ENCODE measurements at regions not wholly inside any gene's neighbourhood (a gene's known extent, or its start where the extent isn't known, plus 50 kb on each side); places are given as distances from the start of the nearest gene placed in this dataset.
"Not testable (repeated sequence)": the region's sequence is repeated elsewhere in the genome, so short reads cannot be mapped to it uniquely, and the experiment has no call there.

DNA sequence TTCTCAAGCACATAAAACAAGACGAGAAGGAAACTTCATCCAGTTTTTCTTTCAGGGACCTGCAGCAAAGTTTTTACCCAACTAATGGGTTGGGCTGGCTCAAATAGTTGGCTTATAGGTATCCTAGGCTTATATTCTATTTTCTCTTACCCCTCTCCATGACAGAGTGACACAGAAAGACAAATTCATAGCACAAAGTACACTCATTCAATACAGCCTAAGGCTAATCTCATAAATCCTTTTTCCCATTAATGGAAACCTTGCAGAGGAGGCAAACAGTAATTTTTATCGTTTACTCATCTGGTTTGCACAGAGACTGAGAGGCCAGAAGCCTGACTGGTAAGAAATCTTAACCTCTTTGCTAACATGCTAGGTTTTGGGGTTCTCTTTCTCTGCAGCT is 1589.9 kb downstream of the SLITRK1 start:
- no peak for DNase-seq

DNA sequence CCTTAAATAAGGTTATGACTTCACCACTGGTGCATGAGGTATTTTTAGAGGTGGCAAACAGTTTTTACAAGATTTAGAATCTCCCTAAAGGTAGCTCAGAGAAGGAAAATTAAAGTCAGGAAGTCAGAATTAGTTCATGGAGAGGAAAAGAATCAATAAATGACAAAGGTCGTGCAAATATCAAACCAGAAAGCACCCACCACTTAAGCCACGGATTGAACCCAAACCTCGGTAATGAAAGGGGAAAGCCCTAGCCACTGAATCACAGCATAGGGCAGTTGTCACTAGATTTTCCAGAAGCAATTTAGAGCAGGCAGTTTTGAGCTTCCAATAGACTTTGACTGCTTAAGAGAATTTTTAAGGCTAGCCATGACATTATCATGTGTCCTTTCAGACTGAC is 1590.4 kb downstream of the SLITRK1 start:
- DNase-seq, result no peak

DNA sequence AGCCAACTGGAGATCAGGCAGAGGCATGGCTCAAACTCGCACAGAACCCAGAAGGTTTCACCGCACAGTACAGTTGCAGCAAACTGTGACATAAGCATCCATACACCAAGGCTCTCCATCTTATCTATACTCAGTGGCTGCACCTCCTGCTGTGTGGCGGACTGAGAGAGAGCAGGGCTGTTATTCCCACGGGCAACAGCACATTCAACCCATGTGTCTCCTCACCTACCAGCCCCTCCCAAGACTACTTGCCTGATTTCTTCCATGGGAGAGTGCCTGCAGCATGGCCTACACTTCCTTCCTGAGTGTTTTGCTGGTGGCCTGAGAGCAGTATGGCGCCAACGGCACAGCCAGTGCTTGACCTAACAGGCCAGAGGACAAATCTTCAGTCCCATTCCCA is 1606.6 kb downstream of the SLITRK1 start:
- DNase-seq, result no peak

DNA sequence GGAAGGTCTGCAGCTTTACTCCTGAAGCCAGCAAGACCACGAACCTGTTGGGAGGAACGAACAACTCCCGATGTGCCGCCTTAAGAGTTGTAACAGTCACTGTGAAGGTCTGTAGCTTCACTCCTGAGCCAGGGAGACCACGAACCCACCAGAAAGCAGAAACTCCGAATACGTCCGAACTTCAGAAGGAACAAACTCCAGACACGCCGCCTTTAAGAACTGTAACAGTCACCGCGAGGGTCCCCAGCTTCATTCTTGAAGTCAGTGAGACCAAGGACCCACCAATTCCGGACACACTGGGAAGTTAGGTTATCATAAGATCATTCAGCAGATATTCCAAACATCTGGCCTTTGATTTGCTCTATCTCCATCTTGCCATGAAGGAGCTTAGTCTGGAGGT is 1623.0 kb downstream of the SLITRK1 start:
- no peak for DNase-seq

DNA sequence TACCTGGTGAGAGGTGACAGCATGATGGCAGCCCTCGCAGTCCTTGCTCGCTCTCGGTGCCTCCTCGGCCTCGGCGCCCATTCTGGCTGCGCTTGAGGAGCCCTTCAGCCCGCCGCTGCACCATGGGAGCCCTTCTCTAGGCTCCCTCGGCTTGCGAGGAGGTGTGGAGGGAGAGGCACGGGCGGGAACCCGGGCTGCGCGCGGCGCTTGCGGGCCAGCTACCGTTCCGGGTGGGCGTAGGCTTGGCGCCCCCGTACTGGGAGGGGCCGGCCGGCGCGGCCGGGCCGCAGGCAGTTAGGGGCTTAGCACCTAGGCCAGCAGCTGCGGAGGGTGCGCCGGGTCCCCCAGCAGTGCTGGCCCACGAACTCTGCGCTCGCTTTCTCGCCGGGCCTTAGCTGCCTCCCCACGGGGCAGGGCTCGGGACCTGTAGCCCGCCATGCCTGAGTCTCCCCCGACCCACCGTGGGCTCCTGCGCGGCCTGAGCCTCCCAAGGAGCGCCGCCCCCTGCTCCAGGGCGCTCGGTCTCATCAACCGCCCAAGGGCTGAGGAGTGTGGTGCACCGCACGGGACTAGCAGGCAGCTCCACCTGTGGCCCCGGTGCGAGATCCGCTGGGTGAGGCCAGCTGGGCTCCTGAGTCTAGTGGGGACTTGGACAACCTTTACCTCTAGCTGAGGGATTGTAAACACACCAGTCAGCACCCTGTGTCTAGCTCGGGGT is 1624.3 kb downstream of the SLITRK1 start:
- no peak for DNase-seq

DNA sequence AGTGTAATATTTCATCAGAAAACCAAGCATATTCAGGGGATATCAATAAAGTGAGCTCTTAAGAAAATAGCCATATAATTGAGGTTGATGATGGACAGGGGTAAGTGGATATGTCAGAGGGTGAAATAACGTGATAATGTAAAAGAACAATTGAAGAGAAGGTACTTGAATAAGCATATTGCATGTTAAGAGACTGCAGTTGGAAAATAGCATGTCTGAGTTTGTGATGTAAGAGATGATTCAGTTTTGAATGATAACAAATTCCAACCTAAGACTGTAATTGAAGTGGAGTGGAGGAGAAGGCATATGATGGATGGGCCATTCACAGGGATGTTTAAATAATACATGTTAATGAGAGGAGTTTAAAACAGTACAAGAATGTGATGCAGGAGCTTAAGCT is 1633.5 kb downstream of the SLITRK1 start:
- no peak for DNase-seq

DNA sequence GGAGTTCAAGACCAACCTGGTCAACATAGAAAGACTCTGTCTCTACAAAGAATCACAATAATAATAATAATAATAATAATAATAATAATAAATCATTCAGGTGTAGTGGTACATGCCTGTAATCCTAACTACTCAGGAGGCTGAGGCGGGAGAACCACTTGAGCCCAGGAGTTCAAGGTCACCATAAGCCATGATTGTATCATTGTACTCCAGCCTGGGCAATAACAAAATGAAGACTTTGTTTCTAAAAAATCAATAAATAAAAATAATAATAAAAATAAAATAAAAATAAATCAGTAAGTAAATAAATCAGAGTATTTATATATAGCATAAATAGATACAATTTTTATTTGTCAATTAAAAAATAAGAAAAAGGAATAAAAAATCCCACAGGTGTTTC is 1636.4 kb downstream of the SLITRK1 start:
- no peak for DNase-seq

DNA sequence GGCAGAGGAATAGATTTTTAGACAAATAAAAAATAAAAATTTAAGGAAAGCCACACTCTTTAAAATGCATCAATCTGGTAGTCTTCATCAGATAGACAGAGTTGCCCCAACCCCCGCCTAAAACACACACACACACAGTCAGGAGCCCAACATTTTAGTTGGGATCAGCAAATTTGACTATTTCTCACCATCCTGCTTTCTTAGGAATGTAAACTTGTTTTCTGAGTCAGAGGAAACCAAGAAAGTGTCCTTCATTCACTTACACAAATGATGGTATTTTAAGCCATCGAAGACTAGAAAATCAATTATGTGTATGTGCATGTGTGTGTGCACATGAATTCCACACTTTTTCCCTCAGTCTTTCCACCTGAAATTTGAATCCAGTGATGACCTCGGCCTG is 1657.5 kb downstream of the SLITRK1 start:
- DNase-seq, result no peak

DNA sequence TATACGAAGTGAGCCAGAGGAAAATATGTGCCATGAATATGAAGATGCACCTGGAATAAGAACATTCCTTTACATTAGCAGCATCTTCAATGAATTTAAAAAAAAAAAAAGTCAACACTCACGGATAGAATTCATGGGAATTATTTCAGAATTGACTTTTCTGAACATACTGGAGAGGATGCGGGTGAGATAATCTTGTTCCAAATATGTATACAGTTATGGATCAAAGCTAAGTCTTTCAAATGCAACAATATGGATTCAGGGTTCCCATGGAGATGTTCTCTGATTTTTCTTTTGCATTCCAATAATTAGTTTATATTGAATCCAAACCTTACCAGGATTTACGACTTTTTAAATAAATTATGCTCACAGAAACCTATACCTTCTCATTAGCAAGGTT is 1660.7 kb downstream of the SLITRK1 start:
- DNase-seq, result no peak

DNA sequence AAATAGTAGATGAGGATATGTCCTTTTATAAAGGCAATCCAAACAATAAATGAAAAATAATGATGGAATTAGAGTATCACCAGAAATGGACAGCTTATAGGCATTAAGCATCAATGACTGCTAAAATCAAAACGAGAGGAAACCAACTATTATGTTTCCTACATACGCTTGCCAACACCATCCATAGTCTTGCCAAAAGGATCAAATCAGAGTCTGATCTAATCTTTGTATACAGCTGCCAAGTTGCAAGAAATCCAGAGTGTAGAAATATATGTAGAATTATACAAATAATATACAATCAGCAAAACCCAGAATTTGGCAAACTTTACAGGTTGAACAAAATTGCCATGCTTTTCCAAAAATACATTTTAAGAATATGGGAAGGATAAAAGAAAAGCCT is 1661.6 kb downstream of the SLITRK1 start:
- DNase-seq, result no peak

DNA sequence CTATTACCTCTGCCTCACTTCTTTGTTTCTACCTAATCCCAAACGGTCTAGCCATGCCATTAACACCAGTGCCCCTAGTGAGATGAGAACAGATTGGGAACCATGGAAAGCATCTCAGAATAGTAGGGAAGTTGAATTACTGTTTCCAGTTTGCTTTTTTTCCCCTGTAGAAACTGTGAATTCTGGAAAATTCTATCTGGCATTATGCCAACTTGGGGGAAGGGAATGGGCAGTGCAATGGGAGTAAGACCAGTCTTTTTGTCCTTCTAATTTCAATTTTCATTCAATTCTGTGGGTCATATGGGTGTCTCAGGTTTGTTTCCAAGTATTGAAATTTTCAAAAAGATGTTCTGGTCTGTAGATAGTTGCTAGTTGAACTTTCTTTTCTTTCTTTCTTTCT is 1666.1 kb downstream of the SLITRK1 start:
- DNase-seq, result no peak

DNA sequence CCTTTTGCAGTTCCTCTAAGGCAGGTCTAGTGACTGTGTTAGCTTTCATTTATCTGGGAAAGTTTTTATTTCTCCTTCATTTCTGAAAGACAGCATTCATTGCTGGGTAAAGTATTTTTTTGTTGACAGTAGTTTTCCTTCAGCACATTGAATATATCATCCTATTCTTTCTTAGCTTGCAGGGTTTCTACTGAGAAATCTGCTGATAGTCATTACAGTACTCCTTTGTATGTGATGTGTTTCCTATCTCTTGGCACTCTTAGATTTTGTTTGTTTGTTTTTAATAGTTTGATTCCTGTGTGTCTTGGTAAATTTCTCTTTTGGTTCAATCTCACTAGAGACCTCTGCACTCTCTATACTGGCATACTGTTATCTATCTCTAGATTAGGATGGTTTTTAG is 1667.9 kb downstream of the SLITRK1 start:
- no peak for DNase-seq

DNA sequence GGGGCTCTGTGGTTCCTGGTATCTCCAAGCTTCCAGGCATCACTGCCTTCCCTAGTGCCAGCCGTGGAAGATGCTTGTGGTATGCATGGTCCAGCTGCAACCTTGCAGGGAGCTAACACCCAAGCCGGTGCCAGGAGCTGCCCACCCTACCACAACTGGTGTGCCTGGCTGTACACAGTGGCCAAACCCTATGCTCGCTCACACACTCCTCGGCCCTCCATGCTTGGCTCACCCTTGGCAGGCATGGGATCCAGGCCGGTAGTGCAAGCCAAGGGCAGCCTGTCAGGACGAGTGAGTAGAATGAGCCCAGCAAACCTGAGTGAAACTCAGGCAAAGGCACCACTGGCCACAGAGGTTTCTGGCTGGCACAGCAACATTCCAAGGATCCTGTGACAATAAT is 1676.0 kb downstream of the SLITRK1 start:
- no peak for DNase-seq

DNA sequence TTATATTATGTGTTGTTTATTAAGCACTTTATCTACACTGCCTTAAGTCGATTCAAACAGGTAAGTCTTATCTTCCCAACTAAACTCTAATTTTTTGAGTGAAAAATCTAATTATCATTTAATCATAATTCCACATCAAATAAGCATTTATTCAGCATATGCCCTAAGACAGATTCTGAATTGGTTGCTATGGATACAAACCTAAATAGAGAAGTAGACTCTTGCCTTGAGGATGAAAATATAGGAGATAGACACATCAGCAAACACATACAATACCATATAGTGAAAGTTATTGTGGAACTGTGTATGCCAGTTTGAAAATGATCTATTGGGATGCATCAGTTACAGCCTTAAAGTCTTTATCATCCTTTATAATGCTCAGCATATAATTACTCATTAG is 1679.9 kb downstream of the SLITRK1 start:
- no peak for DNase-seq

DNA sequence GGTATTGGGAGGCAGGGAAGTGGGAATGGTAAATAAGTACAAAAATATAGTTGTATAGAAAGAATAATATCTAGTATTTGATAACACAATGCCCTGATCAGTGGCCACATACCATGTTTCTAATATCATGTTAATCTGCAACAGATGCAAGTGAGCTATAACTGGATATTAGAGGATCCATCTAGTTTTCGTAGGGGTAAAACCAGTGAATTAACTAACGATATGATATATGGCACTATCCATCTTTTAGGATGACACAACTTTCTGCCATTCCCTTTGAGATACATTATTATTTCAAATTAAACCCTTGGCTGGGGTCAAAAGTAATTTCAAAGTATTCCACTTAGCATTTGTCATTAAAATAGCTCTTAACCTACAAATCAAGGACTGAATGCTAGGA is 1686.2 kb downstream of the SLITRK1 start:
- no peak for DNase-seq

DNA sequence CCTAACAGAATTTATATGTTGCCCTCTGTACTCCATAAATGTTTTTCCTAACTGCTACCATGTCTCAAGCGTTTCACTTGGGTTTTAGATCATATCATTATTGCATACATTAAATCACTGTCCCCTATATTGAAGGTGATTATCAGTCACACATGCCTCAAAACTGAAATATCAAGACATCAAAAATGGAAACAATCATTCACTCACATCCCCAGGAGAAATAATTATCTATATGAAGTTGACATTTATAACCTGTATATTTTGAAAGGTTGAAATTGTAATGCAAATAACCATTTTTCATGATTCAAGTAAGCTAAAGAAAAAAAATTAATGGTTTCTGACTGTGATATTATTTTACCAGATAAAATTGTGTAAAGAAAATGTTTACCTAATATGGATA is 1695.0 kb downstream of the SLITRK1 start:
- no peak for DNase-seq

DNA sequence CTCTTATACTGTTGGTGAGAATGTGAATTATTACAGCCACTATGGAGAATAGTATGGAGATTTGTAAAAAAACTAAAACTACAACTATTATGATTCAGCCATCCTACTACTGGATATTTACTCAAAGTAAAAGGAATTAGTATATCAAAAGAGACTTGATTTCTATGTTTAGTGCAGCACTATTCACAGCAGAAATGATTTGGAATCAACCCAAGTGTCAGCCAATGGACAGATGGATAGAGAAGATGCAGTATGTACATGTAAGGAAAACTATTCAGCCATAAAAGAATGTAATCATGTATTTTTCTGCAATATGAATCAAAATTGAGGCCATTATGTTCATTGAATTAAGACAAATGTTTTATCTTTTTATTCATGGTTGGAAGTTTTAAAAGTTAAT is 1705.5 kb downstream of the SLITRK1 start:
- DNase-seq, result no peak

DNA sequence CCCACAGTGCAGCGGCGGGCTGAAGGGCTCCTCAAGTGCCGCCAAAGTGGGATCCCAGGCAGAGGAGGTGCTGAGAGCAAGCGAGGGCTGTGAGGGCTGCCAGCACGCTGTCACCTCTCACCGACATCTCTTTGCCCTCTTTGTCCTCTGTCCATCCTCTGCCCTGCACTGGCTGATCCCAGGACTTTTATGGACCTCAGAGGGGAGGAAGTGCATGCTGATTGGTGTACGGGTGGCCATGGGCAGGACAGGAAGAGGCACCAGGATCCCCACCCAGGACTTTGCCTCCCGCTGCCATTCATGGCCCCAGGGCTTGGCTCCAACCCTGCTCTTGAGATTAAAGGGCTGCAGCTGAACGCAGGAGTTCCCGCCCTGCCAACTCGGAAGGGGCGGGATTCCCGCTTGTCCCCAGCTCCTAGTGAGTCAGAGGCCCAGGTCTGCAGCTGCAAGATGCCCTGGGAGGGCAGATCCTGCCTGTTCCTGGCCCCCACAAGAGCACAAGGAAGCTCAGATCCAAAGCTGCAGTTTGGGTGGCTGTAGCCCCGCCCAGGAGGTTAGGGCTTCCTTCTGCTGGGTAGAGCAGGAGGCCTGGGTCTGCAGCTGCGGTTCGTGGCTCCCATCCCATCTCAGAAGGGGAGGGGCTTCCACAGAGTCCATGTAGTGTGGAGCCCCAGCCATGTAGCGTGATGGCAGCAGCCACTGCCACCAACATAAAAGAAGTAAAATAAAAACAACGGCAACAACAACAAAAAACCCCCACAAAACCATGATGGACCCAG is 1716.7 kb downstream of the SLITRK1 start:
- no peak for DNase-seq

DNA sequence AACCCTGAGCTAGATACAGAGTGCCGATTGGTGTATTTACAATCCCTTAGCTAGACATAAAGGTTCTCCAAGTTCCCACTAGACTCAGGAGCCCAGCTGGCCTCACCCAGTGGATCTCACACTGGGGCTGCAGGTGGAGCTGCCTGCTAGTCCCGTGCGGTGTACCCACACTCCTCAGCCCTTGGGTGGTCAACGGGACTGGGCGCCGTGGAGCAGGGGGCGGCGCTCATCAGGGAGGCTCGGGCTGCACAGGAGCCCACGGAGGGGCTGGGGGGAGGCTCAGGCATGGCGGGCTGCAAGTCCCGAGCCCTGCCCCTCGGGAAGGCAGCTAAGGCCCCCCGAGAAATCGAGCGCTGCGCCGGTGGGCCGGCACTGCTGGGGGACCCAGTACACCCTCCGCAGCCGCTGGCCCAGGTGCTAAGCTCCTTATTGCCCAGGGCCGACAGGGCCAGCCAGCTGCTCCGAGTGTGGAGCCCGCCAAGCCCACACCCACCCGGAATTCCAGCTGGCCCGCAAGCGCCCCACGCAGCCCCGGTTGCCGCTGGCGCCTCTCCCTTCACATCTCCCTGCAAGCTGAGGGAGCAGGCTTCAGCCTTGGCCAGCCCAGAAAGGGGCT is 1717.4 kb downstream of the SLITRK1 start:
- DNase-seq, result not testable (repeated sequence)

DNA sequence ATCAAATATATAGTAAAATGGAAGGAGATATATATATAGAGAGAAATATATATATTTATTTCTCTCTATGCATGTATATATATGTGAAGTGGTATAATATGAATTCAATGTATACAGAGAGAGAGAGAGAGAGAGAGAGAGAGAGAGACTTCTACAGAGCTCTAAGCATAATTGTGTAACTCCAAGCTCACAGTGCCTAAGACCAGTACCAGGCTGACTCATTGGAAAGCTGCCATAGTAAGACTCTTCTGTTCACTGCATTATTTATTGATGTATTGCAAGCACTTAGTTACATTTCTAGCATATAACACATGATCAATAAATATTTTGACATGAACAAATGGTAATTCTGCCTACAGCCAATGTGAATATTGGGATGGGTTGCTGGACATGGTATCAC is 1734.7 kb downstream of the SLITRK1 start:
- no peak for DNase-seq

DNA sequence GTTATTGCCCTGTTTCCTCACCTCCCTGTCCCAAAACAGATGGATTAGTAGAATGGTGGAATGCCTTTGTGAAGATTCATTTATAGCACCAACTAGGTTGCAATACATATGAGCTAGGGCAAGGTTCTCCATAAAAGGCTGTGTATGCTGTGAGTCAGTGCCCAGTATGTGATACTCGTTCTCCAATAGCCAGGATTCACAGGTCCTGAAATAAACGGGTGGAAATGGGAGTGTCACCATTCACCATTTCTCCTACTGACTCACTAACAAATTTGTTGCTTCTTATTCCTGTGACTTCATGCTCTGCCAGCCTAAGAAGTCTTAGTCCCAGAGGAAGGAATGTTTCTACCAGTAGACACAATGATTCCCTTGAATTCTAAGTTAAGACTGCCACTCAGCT is 1745.4 kb downstream of the SLITRK1 start:
- no peak for DNase-seq

DNA sequence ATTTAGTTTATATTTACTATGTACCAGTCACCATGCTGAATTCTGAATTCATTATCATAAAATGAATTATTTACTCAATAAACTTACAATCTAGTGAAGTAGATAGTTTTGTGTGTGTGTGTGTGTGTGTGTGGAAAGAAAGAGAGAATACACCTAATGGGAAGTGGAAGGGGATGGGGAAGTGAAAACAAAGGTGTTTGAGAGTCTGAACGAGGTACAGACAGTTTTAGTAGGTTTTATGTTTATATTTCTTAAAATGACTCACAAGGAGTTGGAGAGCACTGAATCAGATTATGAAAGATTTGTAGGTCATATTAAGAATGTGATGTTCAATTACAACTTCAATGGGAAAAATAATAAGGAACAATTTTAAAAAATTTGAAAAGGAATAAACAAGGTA is 1753.0 kb downstream of the SLITRK1 start:
- no peak for DNase-seq

DNA sequence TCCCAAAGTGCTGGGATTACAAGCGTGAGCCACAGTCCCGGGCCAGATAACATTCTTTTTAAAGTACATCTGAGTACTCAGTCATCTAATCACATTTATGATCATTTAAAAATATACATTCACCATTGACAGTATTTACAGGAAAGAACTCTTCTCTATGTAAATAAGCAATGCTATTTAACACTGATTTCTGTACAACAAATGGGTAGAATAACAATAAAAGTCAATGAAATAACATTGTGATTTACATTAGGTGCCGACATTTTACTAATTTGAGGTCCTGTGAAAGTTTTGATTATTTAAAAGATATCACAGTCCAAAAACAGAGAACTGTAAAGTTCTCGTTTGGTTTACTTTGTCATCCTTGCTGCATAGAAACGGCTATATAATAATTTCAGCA is 1763.7 kb downstream of the SLITRK1 start:
- no peak for DNase-seq

DNA sequence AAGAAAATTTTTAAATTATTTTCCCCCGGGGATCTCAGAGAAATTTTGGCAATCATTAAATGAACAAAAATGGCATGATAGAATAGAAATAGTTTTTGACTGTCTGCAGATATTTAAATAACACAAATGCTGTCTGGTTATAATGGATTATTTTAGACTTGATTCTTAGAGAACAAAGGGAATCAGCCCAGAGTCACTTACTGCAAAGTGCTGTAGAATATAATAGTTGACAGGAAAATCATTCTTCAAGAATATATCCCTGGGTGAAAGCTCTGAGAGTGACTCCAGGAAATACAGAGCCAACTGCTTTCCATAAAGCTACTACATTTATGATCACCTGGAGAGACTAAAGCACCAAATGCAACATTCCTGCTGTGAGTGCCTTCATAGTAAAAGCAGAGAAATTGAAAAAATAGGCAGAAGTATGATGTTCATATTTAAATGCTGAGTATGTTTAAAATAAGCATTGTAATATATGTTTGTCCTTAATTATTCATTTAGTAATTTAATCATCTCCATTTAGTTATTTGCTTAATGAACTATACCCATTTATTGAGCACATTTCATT is 1765.8 kb downstream of the SLITRK1 start:
- DNase-seq, result no peak
